RWPE1 (cell line): ENCODE measurements at regions not wholly inside any gene's neighbourhood (a gene's known extent, or its start where the extent isn't known, plus 50 kb on each side); places are given as distances from the start of the nearest gene placed in this dataset.
A peak's percentile ranks its signal among the peaks of the same experiment; 100 is the strongest.
"Not testable (repeated sequence)": the region's sequence is repeated elsewhere in the genome, so short reads cannot be mapped to it uniquely, and the experiment has no call there.

Source experiments
- CTCF ChIA-PET: fragments of 350-600 bp; sonication (Branson Sonifier 250); formaldehyde crosslinking; extraction: SDS; loops from one replicate; lab custom pipeline; 2021; lab: Yijun Ruan, JAX
- POLR2A ChIA-PET: fragments of 400-600 bp; formaldehyde crosslinking; extraction: SDS; loops from one replicate; lab custom pipeline; 2020; ENCODE audit warnings: antibody characterized with exemption; ENCODE audit not compliant: low non-redundant PET; lab: Yijun Ruan, JAX
- DNase-seq: peaks from one replicate; pipeline ENCODE4 v3.0.0; 2012; ENCODE audit warnings: low spot score
- H3K27ac ChIP-seq: fragments of 450-650 bp; 2 replicates; pipeline ENCODE4 v1.5.1; 2017
- CTCF ChIP-seq: fragments of 450-650 bp; conservative IDR thresholded peaks from 2 replicates; pipeline ENCODE4 v1.5.1; 2017; ENCODE audit warnings: low read depth, mild to moderate bottlenecking

- POLR2A ChIA-PET = no interaction called here
- H3K27ac ChIP-seq = no peak overlapping the region
- CTCF ChIA-PET = interaction anchor here (0.6 to 0.7 kb wide), 3 partner anchors 44 to 312 kb away, joined by 3 read pairs; no protein-coding TSS in a partner anchor
- TF ChIP-seq CTCF = no peak
- DNase-seq = no peak
Observed at GRCh38 chr15:62648954-62649353, 393.6 kb upstream of the TPM1 start.

- TF ChIP-seq CTCF = no peak
- no peak overlapping the region for H3K27ac ChIP-seq
- ChIA-PET CTCF (interaction anchor here (0.6 to 0.7 kb wide), 3 partner anchors 45 to 313 kb away, joined by 3 read pairs; no protein-coding TSS in a partner anchor), POLR2A (no interaction called here)
- DNase-seq = no peak
Observed at GRCh38 chr15:62649793-62650420, 392.6 kb upstream of the TPM1 start.

GRCh38 chr15:62653122-62653521 is 389.4 kb upstream of the TPM1 start:
- TF ChIP-seq CTCF = no peak
- ChIA-PET POLR2A (no interaction called here), CTCF (no interaction called here)
- no peak for DNase-seq
- H3K27ac ChIP-seq = no peak overlapping the region

GRCh38 chr15:62656071-62656470 is 386.5 kb upstream of the TPM1 start:
- H3K27ac ChIP-seq = no peak overlapping the region
- ChIA-PET POLR2A (no interaction called here), CTCF (no interaction called here)
- TF ChIP-seq CTCF = no peak
- DNase-seq = no peak

GRCh38 chr15:62657501-62657900 is 385.0 kb upstream of the TPM1 start:
- DNase-seq, H3K27ac ChIP-seq, POLR2A ChIA-PET: not testable (repeated sequence)
- CTCF ChIA-PET = interaction anchor here (0.6 to 0.7 kb wide), 3 partner anchors 28 to 103 kb away, joined by 3 to 4 read pairs (median 3); no protein-coding TSS in a partner anchor

GRCh38 chr15:62658498-62658897 is 384.0 kb upstream of the TPM1 start:
- peak; percentile 8 for DNase-seq
- no peak overlapping the region for H3K27ac ChIP-seq
- POLR2A ChIA-PET = no interaction called here
- no peak for TF ChIP-seq CTCF
- CTCF ChIA-PET = no interaction called here

GRCh38 chr15:62663547-62663946 is 379.0 kb upstream of the TPM1 start:
- DNase-seq = no peak
- ChIA-PET POLR2A (no interaction called here), CTCF (interaction anchor here (0.6 to 0.8 kb wide), 2 partner anchors 8 to 15 kb away, joined by 3 to 6 read pairs; no protein-coding TSS in a partner anchor)
- H3K27ac ChIP-seq = no peak overlapping the region
- no peak for TF ChIP-seq CTCF
